ENCODE measurements at regions not wholly inside any gene's neighbourhood (a gene's known extent, or its start where the extent isn't known, plus 50 kb on each side); places are given as distances from the start of the nearest gene placed in this dataset.

DNA sequence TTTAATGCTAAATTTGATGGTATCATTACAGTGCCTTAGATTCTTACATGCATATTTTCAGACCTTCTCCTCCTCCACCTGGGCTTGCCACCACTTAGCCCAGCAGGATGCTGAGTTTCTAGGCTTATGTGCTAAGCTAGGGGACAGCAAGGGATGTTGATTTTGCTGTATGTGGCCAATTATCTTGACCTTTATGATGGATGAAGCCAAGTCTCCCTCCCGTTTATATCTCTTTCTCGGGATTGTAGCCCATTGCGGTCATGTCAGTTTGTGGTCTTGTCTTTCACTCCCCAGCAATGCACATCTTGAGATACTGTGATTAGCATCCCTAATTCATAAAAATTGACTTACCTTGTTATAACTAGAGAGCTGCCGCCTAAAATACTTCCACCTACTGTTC lies 278.7 kb upstream of the SOX2 start:
- TF ChIP-seq, protein P1, sequence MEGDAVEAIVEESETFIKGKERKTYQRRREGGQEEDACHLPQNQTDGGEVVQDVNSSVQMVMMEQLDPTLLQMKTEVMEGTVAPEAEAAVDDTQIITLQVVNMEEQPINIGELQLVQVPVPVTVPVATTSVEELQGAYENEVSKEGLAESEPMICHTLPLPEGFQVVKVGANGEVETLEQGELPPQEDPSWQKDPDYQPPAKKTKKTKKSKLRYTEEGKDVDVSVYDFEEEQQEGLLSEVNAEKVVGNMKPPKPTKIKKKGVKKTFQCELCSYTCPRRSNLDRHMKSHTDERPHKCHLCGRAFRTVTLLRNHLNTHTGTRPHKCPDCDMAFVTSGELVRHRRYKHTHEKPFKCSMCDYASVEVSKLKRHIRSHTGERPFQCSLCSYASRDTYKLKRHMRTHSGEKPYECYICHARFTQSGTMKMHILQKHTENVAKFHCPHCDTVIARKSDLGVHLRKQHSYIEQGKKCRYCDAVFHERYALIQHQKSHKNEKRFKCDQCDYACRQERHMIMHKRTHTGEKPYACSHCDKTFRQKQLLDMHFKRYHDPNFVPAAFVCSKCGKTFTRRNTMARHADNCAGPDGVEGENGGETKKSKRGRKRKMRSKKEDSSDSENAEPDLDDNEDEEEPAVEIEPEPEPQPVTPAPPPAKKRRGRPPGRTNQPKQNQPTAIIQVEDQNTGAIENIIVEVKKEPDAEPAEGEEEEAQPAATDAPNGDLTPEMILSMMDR (optimal IDR thresholded peaks at IDR 0.05 in 1 of 3, IDR thresholded peaks at IDR 0.05 in 1 of 3, conservative IDR thresholded peaks at IDR 0.05 in 1 of 3; ENCODE audit: extremely low read depth in 1 of 3, insufficient read depth in 2 of 3, low read length in 3 of 3) = no peak
- no peak for TF ChIP-seq EZH2 (IDR thresholded peaks at IDR 0.05; ENCODE audit: low read length)
